GM12875 (cell line): ENCODE measurements at regions not wholly inside any gene's neighbourhood (a gene's known extent, or its start where the extent isn't known, plus 50 kb on each side); places are given as distances from the start of the nearest gene placed in this dataset.

Source experiments
- H3K4me3 ChIP-seq: one replicate; pipeline ENCODE4 v1.5.1; 2011; ENCODE audit warnings: low read depth, low read length, control low read depth
- CTCF ChIP-seq: IDR thresholded peaks from 2 replicates; pipeline ENCODE4 v1.5.1; 2011; ENCODE audit warnings: low read depth, mild to moderate bottlenecking, control low read depth, inconsistent platforms, low read length, moderate library complexity, borderline replicate concordance; ENCODE audit not compliant: insufficient read depth

- no peak overlapping the region for H3K4me3 ChIP-seq
- TF ChIP-seq CTCF: no peak
Measured at GRCh38 chr14:98716133-98716532, 555.9 kb downstream of the BCL11B start.

GRCh38 chr14:98721061-98721460 is 550.9 kb downstream of the BCL11B start:
- no peak overlapping the region for H3K4me3 ChIP-seq
- TF ChIP-seq CTCF: no peak

- TF ChIP-seq CTCF: no peak
Measured at GRCh38 chr14:98724734-98725133, 547.3 kb downstream of the BCL11B start.

GRCh38 chr14:98725191-98725590 is 546.8 kb downstream of the BCL11B start:
- no peak overlapping the region for H3K4me3 ChIP-seq
- no peak for TF ChIP-seq CTCF

More at GRCh38 chr14:98724734-98725133, 547.3 kb downstream of the BCL11B start:
- H3K4me3 ChIP-seq: no peak overlapping the region

GRCh38 chr14:98725676-98726075 is 546.3 kb downstream of the BCL11B start:
- H3K4me3 ChIP-seq: no peak overlapping the region
- TF ChIP-seq CTCF: no peak

- TF ChIP-seq CTCF: no peak
Measured at GRCh38 chr14:98726585-98727405, 545.2 kb downstream of the BCL11B start.

GRCh38 chr14:98728024-98728423 is 544.0 kb downstream of the BCL11B start:
- no peak for TF ChIP-seq CTCF
- no peak overlapping the region for H3K4me3 ChIP-seq

More at GRCh38 chr14:98726585-98727405, 545.2 kb downstream of the BCL11B start:
- no peak overlapping the region for H3K4me3 ChIP-seq
